GM12872 (cell line): ENCODE measurements at regions not wholly inside any gene's neighbourhood (a gene's known extent, or its start where the extent isn't known, plus 50 kb on each side); places are given as distances from the start of the nearest gene placed in this dataset.
A peak's percentile ranks its signal among the peaks of the same experiment; 100 is the strongest.

ENCODE experiments used
- TF ChIP-seq, protein P1 (sequence below): IDR thresholded peaks from 3 replicates; pipeline ENCODE4 v1.5.1; 2011; ENCODE audit warnings: low read depth, mild to moderate bottlenecking, low read length, moderate library complexity; ENCODE audit not compliant: insufficient read depth

DNA sequence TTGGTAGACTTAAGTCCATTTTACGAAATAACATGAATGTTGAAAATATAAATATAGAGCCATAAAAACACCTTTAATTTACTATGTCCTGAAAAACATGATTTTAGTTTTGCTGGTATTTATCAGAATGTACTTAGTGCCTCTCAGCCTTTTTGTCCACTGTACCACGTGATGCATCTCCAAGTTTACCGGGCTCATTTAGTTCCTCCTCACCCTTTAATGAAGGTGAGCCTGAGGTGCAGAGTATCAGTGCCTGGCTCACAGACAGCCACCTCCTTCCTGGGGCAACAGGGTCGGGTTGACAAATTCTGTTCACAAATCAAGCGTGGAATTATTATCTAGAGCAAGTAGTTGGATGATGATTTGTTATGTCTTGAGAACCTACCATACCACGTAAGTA lies 420.5 kb upstream of the MEIS1 start:
- TF ChIP-seq, protein P1, sequence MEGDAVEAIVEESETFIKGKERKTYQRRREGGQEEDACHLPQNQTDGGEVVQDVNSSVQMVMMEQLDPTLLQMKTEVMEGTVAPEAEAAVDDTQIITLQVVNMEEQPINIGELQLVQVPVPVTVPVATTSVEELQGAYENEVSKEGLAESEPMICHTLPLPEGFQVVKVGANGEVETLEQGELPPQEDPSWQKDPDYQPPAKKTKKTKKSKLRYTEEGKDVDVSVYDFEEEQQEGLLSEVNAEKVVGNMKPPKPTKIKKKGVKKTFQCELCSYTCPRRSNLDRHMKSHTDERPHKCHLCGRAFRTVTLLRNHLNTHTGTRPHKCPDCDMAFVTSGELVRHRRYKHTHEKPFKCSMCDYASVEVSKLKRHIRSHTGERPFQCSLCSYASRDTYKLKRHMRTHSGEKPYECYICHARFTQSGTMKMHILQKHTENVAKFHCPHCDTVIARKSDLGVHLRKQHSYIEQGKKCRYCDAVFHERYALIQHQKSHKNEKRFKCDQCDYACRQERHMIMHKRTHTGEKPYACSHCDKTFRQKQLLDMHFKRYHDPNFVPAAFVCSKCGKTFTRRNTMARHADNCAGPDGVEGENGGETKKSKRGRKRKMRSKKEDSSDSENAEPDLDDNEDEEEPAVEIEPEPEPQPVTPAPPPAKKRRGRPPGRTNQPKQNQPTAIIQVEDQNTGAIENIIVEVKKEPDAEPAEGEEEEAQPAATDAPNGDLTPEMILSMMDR: no peak

DNA sequence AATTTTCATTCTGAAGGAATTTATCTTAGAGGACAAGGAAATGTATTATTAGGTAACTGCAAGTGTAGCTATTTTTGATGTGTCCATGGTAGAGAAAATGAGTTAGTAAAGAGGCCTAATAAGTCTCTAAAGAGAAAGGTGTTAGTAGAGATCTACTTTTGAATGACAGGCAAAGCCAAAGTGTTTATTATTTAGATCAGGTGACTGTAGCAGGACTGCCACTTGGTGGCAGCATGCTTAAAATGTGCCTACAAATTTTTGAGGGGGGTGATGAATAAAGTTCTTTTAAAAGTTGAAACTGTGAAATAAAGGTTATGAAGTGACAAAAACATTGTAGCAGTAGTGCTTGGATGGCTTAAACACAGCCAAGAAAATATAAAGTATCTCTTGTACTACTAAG lies 421.5 kb upstream of the MEIS1 start:
- TF ChIP-seq, protein P1: peak; percentile 40; the same call in 2 of the 3 replicates

DNA sequence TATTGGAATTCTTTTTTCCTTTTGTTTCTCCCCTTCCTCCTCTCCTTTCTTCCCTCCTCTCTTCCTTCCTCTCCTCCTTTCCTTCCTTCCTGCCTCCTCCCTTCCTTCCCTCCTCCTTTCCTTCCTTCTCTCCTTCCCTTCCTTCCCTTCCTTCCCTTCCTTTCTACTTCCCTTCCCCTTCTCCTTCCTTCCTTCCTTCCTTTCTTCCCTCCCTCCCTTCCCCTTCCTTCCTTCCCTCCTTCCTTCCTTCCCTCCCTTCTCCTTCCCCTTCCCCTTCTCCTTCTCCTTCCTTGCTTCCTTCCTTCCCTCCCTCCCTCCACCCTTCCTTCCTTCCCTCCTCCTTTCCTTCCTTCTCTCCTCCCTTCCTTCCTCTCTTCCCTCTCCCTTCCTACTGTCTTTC lies 431.0 kb upstream of the MEIS1 start:
- TF ChIP-seq, protein P1: no peak

DNA sequence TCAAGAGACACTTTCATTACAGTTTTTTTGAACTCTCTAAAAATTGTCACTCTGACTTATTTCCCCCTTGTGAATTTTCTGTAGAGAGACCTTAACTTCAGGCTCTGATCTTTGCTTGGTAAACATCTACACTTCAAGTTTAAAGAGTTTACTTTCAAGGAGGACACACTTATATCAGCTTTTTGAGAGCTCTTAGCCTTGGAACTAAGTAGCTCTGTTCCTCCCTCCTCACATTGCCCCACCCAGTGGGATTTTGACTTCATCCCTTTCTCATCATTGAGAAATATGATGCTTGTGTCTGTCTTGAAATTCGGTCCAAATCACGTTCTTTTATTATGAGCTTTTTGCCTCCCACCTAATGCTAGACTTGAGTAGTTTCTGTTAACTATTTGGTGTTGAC lies 433.4 kb upstream of the MEIS1 start:
- TF ChIP-seq, protein P1: no peak

DNA sequence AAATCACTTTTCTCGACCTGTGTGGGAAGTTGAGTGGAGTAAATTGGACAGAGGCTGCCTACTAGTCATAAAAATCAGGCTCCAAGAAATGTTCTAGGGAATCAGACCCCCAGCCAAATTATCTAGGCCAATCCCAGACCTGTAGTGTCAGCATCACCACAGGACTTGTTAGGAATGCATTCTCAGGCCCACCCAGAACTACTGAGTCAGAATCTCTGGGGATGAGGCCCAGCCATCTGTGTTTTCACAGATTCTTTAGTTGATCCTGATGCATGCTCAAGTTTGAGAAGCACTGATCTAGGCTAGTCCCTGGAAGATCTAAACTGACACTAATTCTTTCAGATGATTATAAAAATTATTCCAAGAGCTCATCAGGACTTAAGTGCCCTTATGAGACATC lies 434.0 kb upstream of the MEIS1 start:
- TF ChIP-seq, protein P1: no peak

DNA sequence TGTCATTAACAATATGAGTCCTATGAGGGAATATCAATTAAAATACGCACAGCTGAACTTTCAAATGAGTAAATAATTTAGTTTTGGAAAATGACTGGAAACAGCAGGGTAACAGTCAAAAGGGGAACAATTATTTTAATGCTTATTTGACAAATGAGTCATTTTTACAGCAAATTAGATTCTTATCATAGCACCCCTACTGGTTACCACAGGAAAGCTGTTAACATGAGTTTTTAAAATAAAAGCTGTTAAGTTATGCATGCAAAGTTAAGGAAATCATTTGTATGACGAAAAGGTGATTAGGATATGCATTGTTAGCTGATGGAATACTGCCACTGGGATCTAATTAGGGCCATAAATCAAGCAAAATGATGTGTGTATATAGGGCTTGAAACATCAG lies 435.1 kb upstream of the MEIS1 start:
- TF ChIP-seq, protein P1: peak; percentile 10; the same call in 1 of the 3 replicates

DNA sequence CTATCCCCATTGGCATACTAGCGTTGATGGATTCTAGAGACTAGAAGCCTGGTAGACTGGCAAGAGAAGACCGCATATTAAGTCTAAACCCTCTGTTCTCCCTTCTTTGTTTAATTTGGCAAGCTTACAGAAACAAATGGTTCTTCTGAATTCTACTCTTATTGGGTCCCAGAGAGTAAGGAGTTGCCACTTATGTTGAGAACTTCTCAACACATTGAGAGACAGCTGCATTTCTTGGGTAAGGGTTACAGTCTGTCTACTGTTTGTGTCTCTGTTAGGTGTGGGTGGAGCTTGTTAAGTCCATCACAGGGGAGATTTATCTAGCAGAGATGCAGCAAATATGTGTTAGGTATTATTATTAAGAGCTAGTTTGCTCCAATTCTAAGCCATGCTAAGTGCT lies 435.8 kb upstream of the MEIS1 start:
- TF ChIP-seq, protein P1: no peak

DNA sequence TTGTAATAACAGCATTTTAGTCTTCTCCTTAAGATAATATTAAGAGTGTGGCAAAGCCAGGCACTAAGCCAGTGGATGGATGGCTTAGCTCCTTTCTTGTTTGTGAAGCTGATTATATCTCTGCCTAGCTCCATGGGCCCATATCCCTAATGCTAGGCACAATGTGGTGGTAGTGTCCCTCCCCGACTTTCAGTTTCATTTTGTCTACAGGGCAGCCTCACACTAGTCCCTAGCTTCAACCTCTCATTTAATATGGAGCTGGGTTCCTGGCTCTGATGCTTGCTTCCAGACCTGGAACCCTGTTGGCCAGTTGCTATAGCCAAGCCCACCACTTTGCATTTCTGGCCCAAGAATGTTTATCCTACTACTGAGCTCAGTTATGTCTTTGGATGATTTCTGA lies 437.0 kb upstream of the MEIS1 start:
- TF ChIP-seq, protein P1: no peak
